ENCODE measurements at regions not wholly inside any gene's neighbourhood (a gene's known extent, or its start where the extent isn't known, plus 50 kb on each side); places are given as distances from the start of the nearest gene placed in this dataset.

- DNase-seq (ENCODE audit: low read depth), result no peak
Observed at GRCh38 chr1:39107341-39108290, 81.5 kb downstream of the NDUFS5 start.

GRCh38 chr1:39109644-39110043 is 83.5 kb downstream of the NDUFS5 start:
- no peak for DNase-seq (ENCODE audit: low read depth)

- no peak for DNase-seq (ENCODE audit: low read depth)
Observed at GRCh38 chr1:39110325-39110851, 84.2 kb downstream of the NDUFS5 start.

- DNase-seq (ENCODE audit: low read depth), result no peak
Observed at GRCh38 chr1:39110882-39111281, 84.7 kb downstream of the NDUFS5 start.

GRCh38 chr1:39113109-39113743 is 87.1 kb downstream of the NDUFS5 start:
- DNase-seq (ENCODE audit: low read depth), result no peak

GRCh38 chr1:39115271-39116110 is 89.0 kb upstream of the MACF1 start:
- DNase-seq (ENCODE audit: low read depth), result no peak

GRCh38 chr1:39116116-39116607 is 88.3 kb upstream of the MACF1 start:
- no peak for DNase-seq (ENCODE audit: low read depth)

- no peak for DNase-seq (ENCODE audit: low read depth)
Observed at GRCh38 chr1:39116860-39117728, 87.4 kb upstream of the MACF1 start.

GRCh38 chr1:39117899-39118450 is 86.5 kb upstream of the MACF1 start:
- DNase-seq (ENCODE audit: low read depth), result no peak

- no peak for DNase-seq (ENCODE audit: low read depth)
Observed at GRCh38 chr1:39122056-39122455, 82.4 kb upstream of the MACF1 start.

- no peak for DNase-seq (ENCODE audit: low read depth)
Observed at GRCh38 chr1:39124282-39124681, 80.2 kb upstream of the MACF1 start.

- DNase-seq (ENCODE audit: low read depth), result no peak
Observed at GRCh38 chr1:39127513-39127912, 77.0 kb upstream of the MACF1 start.

GRCh38 chr1:39128126-39128525 is 76.4 kb upstream of the MACF1 start:
- no peak for DNase-seq (ENCODE audit: low read depth)

- DNase-seq (ENCODE audit: low read depth), result no peak
Observed at GRCh38 chr1:39128959-39129358, 75.5 kb upstream of the MACF1 start.

- no peak for DNase-seq (ENCODE audit: low read depth)
Observed at GRCh38 chr1:39129514-39129913, 75.0 kb upstream of the MACF1 start.

GRCh38 chr1:39130325-39130724 is 74.2 kb upstream of the MACF1 start:
- DNase-seq (ENCODE audit: low read depth), result no peak

- DNase-seq (ENCODE audit: low read depth), result no peak
Observed at GRCh38 chr1:39131940-39132339, 72.6 kb upstream of the MACF1 start.

- no peak for DNase-seq (ENCODE audit: low read depth)
Observed at GRCh38 chr1:39132505-39133339, 71.8 kb upstream of the MACF1 start.

GRCh38 chr1:39133340-39133684 is 71.2 kb upstream of the MACF1 start:
- no peak for DNase-seq (ENCODE audit: low read depth)

GRCh38 chr1:39134768-39135333 is 69.6 kb upstream of the MACF1 start:
- no peak for DNase-seq (ENCODE audit: low read depth)

All from T-helper 22 cell (primary cell).